Heart right ventricle (tissue), 16 donors: ENCODE measurements at regions not wholly inside any gene's neighbourhood (a gene's known extent, or its start where the extent isn't known, plus 50 kb on each side); places are given as distances from the start of the nearest gene placed in this dataset.

ENCODE experiments used
- ATAC-seq, 8 donors: fragments of 200-7000 bp; cut with Tn5 transposase; one replicate each; pipeline ENCODE4 v1.9.1; 2020; ENCODE audit warnings: mild to moderate bottlenecking in 8 of 8, moderate library complexity in 8 of 8, moderate number of reproducible peaks in 1 of 8
- DNase-seq, 2 donors: peaks; one replicate each; pipeline ENCODE4 v3.0.0-alpha.2; 2020
- H3K27ac ChIP-seq, 10 donors: fragments of 200-600 bp; sonication (generic) in 2 of 10; one replicate each; pipeline versions ENCODE4 v1.5.0 to v1.8.0; 2020 to 2022; ENCODE audit warnings: mild to moderate bottlenecking in 3 of 10
- H3K27me3 ChIP-seq, 7 donors: fragments of 200-600 bp; one replicate each; pipeline ENCODE4 v1.8.0; 2021 to 2022; ENCODE audit warnings: mild to moderate bottlenecking in 2 of 7
- H3K36me3 ChIP-seq, 9 donors: fragments of 200-600 bp; sonication (generic) in 1 of 9; one replicate each; pipeline versions ENCODE4 v1.5.0 to v1.8.0; 2020 to 2022; ENCODE audit warnings: mild to moderate bottlenecking in 2 of 9
- H3K4me1 ChIP-seq, 9 donors: fragments of 200-600 bp; sonication (generic) in 1 of 9; one replicate each; pipeline versions ENCODE4 v1.5.0 to v1.8.0; 2020 to 2022; ENCODE audit warnings: mild to moderate bottlenecking in 4 of 9
- H3K4me3 ChIP-seq, 10 donors: fragments of 200-600 bp; sonication (generic) in 2 of 10; one replicate each; pipeline versions ENCODE4 v1.5.0 to v1.8.0; 2020 to 2022; ENCODE audit warnings: mild to moderate bottlenecking in 7 of 10, moderate library complexity in 2 of 10
- H3K9me3 ChIP-seq, 11 donors: fragments of 200-600 bp in 10 of 11; sonication (generic) in 2 of 11; one replicate each; pipeline versions ENCODE4 v1.5.0 to v1.8.0; 2013 to 2022; ENCODE audit warnings: mild to moderate bottlenecking in 2 of 11, control low read depth in 1 of 11, moderate library complexity in 1 of 11
- CTCF ChIP-seq, 9 donors: fragments of 200-600 bp; sonication (generic) in 2 of 9; IDR thresholded peaks; one replicate each; pipeline versions ENCODE4 v1.5.0 to v1.8.0; 2021 to 2022; ENCODE audit warnings: antibody characterized with exemption in 9 of 9, mild to moderate bottlenecking in 5 of 9, moderate library complexity in 1 of 9
- WGBS, 2 donors: extraction: QIAGEN DNeasy Blood & Tissue Kit; methylation state at CpG; one replicate each; pipeline ENCODE4 v1.1.7; 2013; ENCODE audit warnings: inconsistent platforms in 1 of 2; 5-methylcytosine and 5-hydroxymethylcytosine counted together
- intact Hi-C, 10 donors: fragments of 100-400 bp; cut with DNase I; formaldehyde crosslinking; loops; one replicate each; pipeline versions ENCODE4 v1.11.1 to v1.14.2; 2022
- donor health status: Arrhythmogenic right ventricular cardiomyopathy.
- donor health status: ischemic (EF 13 %, LVEDD 7.1; RV severe dilation, severe dysfunction).
- donor health status: healthy with polysubstance abuse.
- donor health status: DM: no; HTN: yes; CAD: no.
- donor health status: DM: no; HTN: no; CAD: no.
- donor health status: ischemic (EF 25% LVEDD 6.9; RV normal size, moderate dysfunction).
- donor health status: ischemic (EF 25% LVEDD 5.7; RV mildly dilated, moderate dysfunction).
- donor health status: healthy.
- donor health status: DM: yes; HTN: yes; CAD: no.
- donor health status: Ischemic cardiomyopathy.
- donor health status: ischemic (EF 35%, LVEDD 5.7; RV mildly dilated, moderate dysfunction).
- donor health status: nonischemic (EF 11% LVEDD 7.7; RV severe dilation, severe dysfunction).
- donor health status: DM: yes; HTN: yes; CAD: no.
- donor health status: PGD.
- donor health status: ischemic (EF 29% LVEDD 5.4; RV normal size, mild dysfunction).
- donor health status: nonischemic (EF 23%, LVEDD 6.1; RV moderate dilation, normal function).

- peak overlapping the region in 1 of 10 donors; percentile 26 for H3K27ac ChIP-seq
- peaks cover 0 to 30% (median 0%) of the 10 kb centered on the region in 9 donors for H3K4me1 ChIP-seq
- intact Hi-C loops = no loop called here
- H3K27me3 ChIP-seq = no peaks in the 10 kb centered on the region
- no peaks in the 10 kb centered on the region for H3K36me3 ChIP-seq
- DNase-seq (no peak), ATAC-seq (peak in 2 of 8 donors; percentile 13 to 20)
- no peak for TF ChIP-seq CTCF (IDR thresholded peaks at IDR 0.05)
- 84 to 88% methylated on average over 12 of the region's 12 CpGs for WGBS, 2 donors
- H3K4me3 ChIP-seq = no peak overlapping the region
- H3K9me3 ChIP-seq = no peaks in the 10 kb centered on the region
Measured at GRCh38 chr6:43916924-43917877, 147.2 kb downstream of the VEGFA start.

- ATAC-seq = no peak
- DNase-seq = no peak
- no peak for TF ChIP-seq CTCF (IDR thresholded peaks at IDR 0.05)
- no peaks in the 10 kb centered on the region for H3K36me3 ChIP-seq
- no peak overlapping the region for H3K4me3 ChIP-seq
- whole genome bisulfite sequencing, 2 donors = 83 to 93% methylated on average over 8 of the region's 8 CpGs
- no peaks in the 10 kb centered on the region for H3K27me3 ChIP-seq
- H3K9me3 ChIP-seq = no peaks in the 10 kb centered on the region
- H3K4me1 ChIP-seq = peaks cover 0 to 30% (median 0%) of the 10 kb centered on the region in 9 donors
- peak overlapping the region in 1 of 10 donors; percentile 26 for H3K27ac ChIP-seq
- intact Hi-C loops = no loop called here
Measured at GRCh38 chr6:43915986-43916923, 146.2 kb downstream of the VEGFA start.

GRCh38 chr6:43915208-43915869 lies 145.3 kb downstream of the VEGFA start:
- no peak for TF ChIP-seq CTCF (IDR thresholded peaks at IDR 0.05)
- Histone ChIP-seq H3K4me3 (no peak overlapping the region), H3K27ac (no peak overlapping the region), H3K36me3 (no peaks in the 10 kb centered on the region), H3K9me3 (no peaks in the 10 kb centered on the region), H3K4me1 (peaks cover 0 to 30% (median 0%) of the 10 kb centered on the region in 9 donors), H3K27me3 (no peaks in the 10 kb centered on the region)
- WGBS, 2 donors = 77 to 87% methylated on average over 7 of the region's 7 CpGs
- intact Hi-C loops = no loop called here
- ATAC-seq (no peak), DNase-seq (no peak)
